ENCODE measurements at regions not wholly inside any gene's neighbourhood (a gene's known extent, or its start where the extent isn't known, plus 50 kb on each side); places are given as distances from the start of the nearest gene placed in this dataset.

GRCh38 chr11:97667057-97667456 lies 1277.2 kb downstream of the JRKL start:
- TF ChIP-seq, protein P1, sequence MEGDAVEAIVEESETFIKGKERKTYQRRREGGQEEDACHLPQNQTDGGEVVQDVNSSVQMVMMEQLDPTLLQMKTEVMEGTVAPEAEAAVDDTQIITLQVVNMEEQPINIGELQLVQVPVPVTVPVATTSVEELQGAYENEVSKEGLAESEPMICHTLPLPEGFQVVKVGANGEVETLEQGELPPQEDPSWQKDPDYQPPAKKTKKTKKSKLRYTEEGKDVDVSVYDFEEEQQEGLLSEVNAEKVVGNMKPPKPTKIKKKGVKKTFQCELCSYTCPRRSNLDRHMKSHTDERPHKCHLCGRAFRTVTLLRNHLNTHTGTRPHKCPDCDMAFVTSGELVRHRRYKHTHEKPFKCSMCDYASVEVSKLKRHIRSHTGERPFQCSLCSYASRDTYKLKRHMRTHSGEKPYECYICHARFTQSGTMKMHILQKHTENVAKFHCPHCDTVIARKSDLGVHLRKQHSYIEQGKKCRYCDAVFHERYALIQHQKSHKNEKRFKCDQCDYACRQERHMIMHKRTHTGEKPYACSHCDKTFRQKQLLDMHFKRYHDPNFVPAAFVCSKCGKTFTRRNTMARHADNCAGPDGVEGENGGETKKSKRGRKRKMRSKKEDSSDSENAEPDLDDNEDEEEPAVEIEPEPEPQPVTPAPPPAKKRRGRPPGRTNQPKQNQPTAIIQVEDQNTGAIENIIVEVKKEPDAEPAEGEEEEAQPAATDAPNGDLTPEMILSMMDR (IDR thresholded peaks at IDR 0.05; ENCODE audit: extremely low read depth in 1 of 2, insufficient read depth in 1 of 2, low read depth in 1 of 2, low read length in 2 of 2) = no peak
- no peak for TF ChIP-seq POLR2A (IDR thresholded peaks at IDR 0.05; ENCODE audit: low read depth, low read length)
- TF ChIP-seq EZH2 (IDR thresholded peaks at IDR 0.05; ENCODE audit: borderline replicate concordance, low read depth, low read length, severe bottlenecking) = no peak
- TF ChIP-seq POLR2AphosphoS5 (IDR thresholded peaks at IDR 0.05; ENCODE audit: insufficient read depth, low read depth, low read length) = no peak
- no peak for TF ChIP-seq JUN (IDR thresholded peaks at IDR 0.05; ENCODE audit: borderline replicate concordance, insufficient read depth, insufficient read length, low read depth)
- TF ChIP-seq, protein P2, sequence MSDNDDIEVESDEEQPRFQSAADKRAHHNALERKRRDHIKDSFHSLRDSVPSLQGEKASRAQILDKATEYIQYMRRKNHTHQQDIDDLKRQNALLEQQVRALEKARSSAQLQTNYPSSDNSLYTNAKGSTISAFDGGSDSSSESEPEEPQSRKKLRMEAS (IDR thresholded peaks at IDR 0.05; ENCODE audit: insufficient read depth, insufficient read length) = no peak
- no peak for TF ChIP-seq MYC (IDR thresholded peaks at IDR 0.05; ENCODE audit: low read depth, low read length)

Data from endothelial cell of umbilical vein (primary cell).